GM12891 (cell line): ENCODE measurements at regions not wholly inside any gene's neighbourhood (a gene's known extent, or its start where the extent isn't known, plus 50 kb on each side); places are given as distances from the start of the nearest gene placed in this dataset.

Experiments
- PAX5 ChIP-seq: IDR thresholded peaks from 2 replicates; pipeline ENCODE4 v1.6.1; 2011; ENCODE audit warnings: low read length, moderate library complexity, mild to moderate bottlenecking; ENCODE audit not compliant: insufficient read depth, severe bottlenecking
- POLR2A ChIP-seq: IDR thresholded peaks from 2 replicates; pipeline ENCODE4 v1.6.1; 2011; ENCODE audit warnings: low read depth, low read length, control low read depth
- POLR2AphosphoS5 ChIP-seq: IDR thresholded peaks from 2 replicates; pipeline ENCODE4 v1.6.1; 2011; ENCODE audit warnings: low read depth, low read length, control low read depth
- POU2F2 ChIP-seq: IDR thresholded peaks from 2 replicates; pipeline ENCODE4 v1.6.1; 2011; ENCODE audit warnings: low read depth, mild to moderate bottlenecking, control low read depth, low read length, moderate library complexity
- TAF1 ChIP-seq: IDR thresholded peaks from 2 replicates; pipeline ENCODE4 v1.6.1; 2011; ENCODE audit warnings: low read depth, low read length, control low read depth

DNA sequence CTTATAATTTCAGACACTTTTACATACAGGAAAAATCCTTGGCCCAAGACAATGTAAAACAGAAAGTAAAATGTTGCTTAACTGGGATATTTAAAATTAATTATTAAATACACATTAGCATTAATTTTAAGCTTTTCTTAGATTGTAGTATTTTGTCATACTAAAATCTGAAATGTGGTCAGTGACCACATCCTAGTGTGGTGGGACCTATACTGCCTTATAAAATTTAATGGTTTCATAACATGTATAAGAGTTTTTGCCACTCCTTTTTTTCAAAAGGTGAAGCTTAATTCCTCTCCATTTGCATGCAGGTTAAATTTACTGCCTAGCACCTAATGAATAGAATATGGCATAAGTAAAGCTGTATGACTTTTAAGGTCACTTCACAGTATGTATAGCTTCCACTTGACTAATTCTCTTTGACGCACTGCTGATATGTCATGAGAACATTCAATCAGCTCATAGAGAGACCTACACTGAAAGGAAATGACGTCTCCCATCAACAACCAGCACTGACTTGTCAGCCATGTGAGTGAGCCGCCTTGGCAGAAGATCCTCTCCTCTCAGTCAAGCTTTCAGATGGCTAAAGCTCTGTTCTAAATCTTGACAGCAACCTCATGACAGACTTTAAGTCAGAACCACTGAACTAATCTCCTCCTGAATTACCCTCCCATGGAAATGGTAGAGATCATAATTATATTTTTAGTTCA is 847.8 kb downstream of the SI start:
- TF ChIP-seq POLR2AphosphoS5 (no peak), POLR2A (no peak), TAF1 (no peak), POU2F2 (no peak), PAX5 (no peak)
